IMR-90 (cell line): ENCODE measurements at regions not wholly inside any gene's neighbourhood (a gene's known extent, or its start where the extent isn't known, plus 50 kb on each side); places are given as distances from the start of the nearest gene placed in this dataset.

ENCODE experiments used
- ATAC-seq: fragments of 200-7000 bp; cut with Tn5 transposase; 2 replicates; pipeline ENCODE4 v1.9.1; 2020; ENCODE audit warnings: low read depth, mild to moderate bottlenecking, moderate library complexity
- BruUV-seq: library from RNA; stranded (reverse); fragments of 400-500 nt; replicated peaks from 2 replicates; lab custom pipeline; 2021; lab: Mats Ljungman, UMichigan
- CTCF ChIA-PET: fragments of 300-600 bp; formaldehyde crosslinking; extraction: SDS; loops from one replicate; lab custom pipeline; 2021; ENCODE audit warnings: antibody characterized with exemption; lab: Yijun Ruan, JAX
- POLR2A ChIA-PET: fragments of 300-600 bp; sonication (Branson Sonifier 250); formaldehyde crosslinking; loops from one replicate; lab custom pipeline; 2022; ENCODE audit warnings: antibody characterized with exemption; ENCODE audit not compliant: unreplicated experiment; lab: Charles Lee
- DNase-seq: peaks from one replicate; pipeline ENCODE4 v3.0.0; 2013
- H2AFZ ChIP-seq: replicated peaks from 2 replicates; pipeline ENCODE3; 2013; ENCODE audit warnings: low read length, mild to moderate bottlenecking; ENCODE audit not compliant: poor library complexity
- H2AK5ac ChIP-seq: 2 replicates; pipeline ENCODE4 v1.6.1; 2013; ENCODE audit warnings: low read depth, low read length, inconsistent platforms
- H2AK9ac ChIP-seq: replicated peaks from 2 replicates; pipeline ENCODE3; 2013; ENCODE audit warnings: mild to moderate bottlenecking, low read depth, low read length, moderate library complexity; ENCODE audit not compliant: poor library complexity
- H2BK120ac ChIP-seq: 2 replicates; pipeline ENCODE4 v1.6.1; 2013; ENCODE audit warnings: low read depth, low read length, inconsistent platforms
- H2BK15ac ChIP-seq: 3 replicates; pipeline ENCODE4 v1.6.1; 2013; ENCODE audit warnings: low read depth, low read length, inconsistent platforms
- H2BK20ac ChIP-seq: 2 replicates; pipeline ENCODE4 v1.6.1; 2013; ENCODE audit warnings: low read depth, mild to moderate bottlenecking, inconsistent platforms, low read length, moderate library complexity
- H2BK5ac ChIP-seq: 2 replicates; pipeline ENCODE4 v1.6.1; 2013; ENCODE audit warnings: mild to moderate bottlenecking, low read depth, low read length, inconsistent platforms; ENCODE audit not compliant: poor library complexity, severe bottlenecking
- H3K14ac ChIP-seq: replicated peaks from 2 replicates; pipeline ENCODE4 v1.6.1; 2013; ENCODE audit warnings: low read depth, low read length, inconsistent platforms
- H3K18ac ChIP-seq: 2 replicates; pipeline ENCODE4 v1.6.1; 2013; ENCODE audit warnings: low read depth, low read length, control low read depth
- H3K23ac ChIP-seq: 2 replicates; pipeline ENCODE4 v1.6.1; 2013; ENCODE audit warnings: low read depth, low read length, inconsistent platforms
- H3K27ac ChIP-seq: 2 replicates; pipeline ENCODE4 v1.5.1; 2013; ENCODE audit warnings: mild to moderate bottlenecking, control low read depth, low read length; ENCODE audit not compliant: insufficient read depth
- H3K27me3 ChIP-seq: 2 replicates; pipeline ENCODE4 v1.6.1; 2013; ENCODE audit warnings: low read length; ENCODE audit not compliant: control insufficient read depth, insufficient read depth
- H3K36me3 ChIP-seq: 2 replicates; pipeline ENCODE4 v1.6.1; 2013; ENCODE audit warnings: low read length, mixed read lengths; ENCODE audit not compliant: control insufficient read depth, insufficient read depth
- H3K4ac ChIP-seq: 2 replicates; pipeline ENCODE4 v1.6.1; 2013; ENCODE audit warnings: low read depth, low read length, inconsistent platforms
- H3K4me1 ChIP-seq: 2 replicates; pipeline ENCODE4 v1.6.1; 2013; ENCODE audit warnings: low read length, mixed read lengths; ENCODE audit not compliant: control insufficient read depth, insufficient read depth
- H3K4me2 ChIP-seq: 2 replicates; pipeline ENCODE4 v1.6.1; 2013; ENCODE audit warnings: low read depth, mild to moderate bottlenecking, control low read depth, low read length, moderate library complexity
- H3K4me3 ChIP-seq: 2 replicates; pipeline ENCODE4 v1.5.1; 2013; ENCODE audit warnings: low read depth, mild to moderate bottlenecking, control low read depth, low read length, moderate library complexity; ENCODE audit not compliant: insufficient read depth
- H3K56ac ChIP-seq: 2 replicates; pipeline ENCODE4 v1.6.1; 2013; ENCODE audit warnings: low read length, inconsistent platforms; ENCODE audit not compliant: insufficient read depth; ENCODE audit errors: extremely low read depth
- H3K79me1 ChIP-seq, 2 experiments: 2 replicates each; pipeline ENCODE4 v1.6.1; 2013; ENCODE audit warnings: low read length in 2 of 2, inconsistent platforms in 1 of 2, low read depth in 1 of 2
- H3K9ac ChIP-seq: 2 replicates; pipeline ENCODE4 v1.6.1; 2013; ENCODE audit warnings: low read depth, low read length, control low read depth
- H3K9me1 ChIP-seq: 2 replicates; pipeline ENCODE4 v1.6.1; 2013; ENCODE audit warnings: low read length, inconsistent platforms; ENCODE audit not compliant: insufficient read depth
- H3K9me3 ChIP-seq: 2 replicates; pipeline ENCODE4 v1.6.1; 2013; ENCODE audit warnings: low read length; ENCODE audit not compliant: control insufficient read depth, insufficient read depth
- H4K20me1 ChIP-seq: 2 replicates; pipeline ENCODE4 v1.6.1; 2013; ENCODE audit warnings: low read length, inconsistent platforms; ENCODE audit not compliant: insufficient read depth
- H4K5ac ChIP-seq: 2 replicates; pipeline ENCODE4 v1.6.1; 2013; ENCODE audit warnings: mild to moderate bottlenecking, low read depth, low read length, control low read depth
- H4K8ac ChIP-seq, 2 experiments: 2 replicates each; pipeline ENCODE4 v1.6.1; 2013; ENCODE audit warnings: low read depth in 2 of 2, low read length in 2 of 2, control low read depth in 1 of 2, inconsistent platforms in 1 of 2
- H4K91ac ChIP-seq: 2 replicates; pipeline ENCODE4 v1.6.1; 2013; ENCODE audit warnings: low read depth, low read length, inconsistent platforms; ENCODE audit not compliant: insufficient read depth
- CHD1 ChIP-seq: IDR thresholded peaks from 2 replicates; pipeline ENCODE4 v1.6.1; 2012; ENCODE audit warnings: low read depth, low read length, improper control_type of control experiment
- ELK1 ChIP-seq: fragments of 150-350 bp; IDR thresholded peaks from 2 replicates; pipeline ENCODE4 v1.6.1; 2016; ENCODE audit warnings: low read depth, mild to moderate bottlenecking, low read length, moderate library complexity, borderline replicate concordance
- FOS ChIP-seq: fragments of 150-350 bp; IDR thresholded peaks from 2 replicates; pipeline ENCODE4 v1.6.1; 2016; ENCODE audit warnings: low read depth, low read length
- MAFK ChIP-seq: IDR thresholded peaks from 2 replicates; pipeline ENCODE4 v1.6.1; 2012; ENCODE audit warnings: low read depth, low read length, improper control_type of control experiment
- MAZ ChIP-seq: IDR thresholded peaks from 2 replicates; pipeline ENCODE4 v1.6.1; 2012; ENCODE audit warnings: low read depth, mild to moderate bottlenecking, low read length, improper control_type of control experiment, moderate library complexity, borderline replicate concordance
- NFE2L2 ChIP-seq: fragments of 150-350 bp; IDR thresholded peaks from 2 replicates; pipeline ENCODE4 v1.6.1; 2016; ENCODE audit warnings: low read depth, mild to moderate bottlenecking, low read length
- POLR2A ChIP-seq: IDR thresholded peaks from 2 replicates; pipeline ENCODE4 v1.6.1; 2012; ENCODE audit warnings: mild to moderate bottlenecking, low read depth, low read length
- RCOR1 ChIP-seq: IDR thresholded peaks from 2 replicates; pipeline ENCODE4 v1.6.1; 2012; ENCODE audit warnings: mild to moderate bottlenecking, low read length, improper control_type of control experiment; ENCODE audit not compliant: insufficient replicate concordance
- WGBS, 2 experiments: methylation state at CpG; one replicate each; pipeline versions ENCODE4 v1.1.5 to v1.1.7; 2013; ENCODE audit warnings: missing lambda C conversion rate in 2 of 2; ENCODE audit not compliant: insufficient read length in 1 of 2; ENCODE audit errors: extremely low coverage in 2 of 2; 5-methylcytosine and 5-hydroxymethylcytosine counted together
- dilution Hi-C: fragments of 300-500 bp; cut with HindIII; formaldehyde crosslinking; loops from one replicate; pipeline ENCODE4 v1.14.3; 2018; ENCODE audit warnings: low sequenced_read_pairs; ENCODE audit not compliant: unreplicated experiment
- in situ Hi-C: fragments of 300-500 bp; cut with MboI; formaldehyde crosslinking; loops from 3 replicates; pipeline ENCODE4 v1.14.3; 2019; ENCODE audit warnings: low sequenced_read_pairs, inconsistent platforms, mixed read lengths
- intact Hi-C: fragments of 100-400 bp; cut with micrococcal nuclease; formaldehyde crosslinking; loops from 2 replicates; pipeline ENCODE4 v1.10.0; 2022

DNA sequence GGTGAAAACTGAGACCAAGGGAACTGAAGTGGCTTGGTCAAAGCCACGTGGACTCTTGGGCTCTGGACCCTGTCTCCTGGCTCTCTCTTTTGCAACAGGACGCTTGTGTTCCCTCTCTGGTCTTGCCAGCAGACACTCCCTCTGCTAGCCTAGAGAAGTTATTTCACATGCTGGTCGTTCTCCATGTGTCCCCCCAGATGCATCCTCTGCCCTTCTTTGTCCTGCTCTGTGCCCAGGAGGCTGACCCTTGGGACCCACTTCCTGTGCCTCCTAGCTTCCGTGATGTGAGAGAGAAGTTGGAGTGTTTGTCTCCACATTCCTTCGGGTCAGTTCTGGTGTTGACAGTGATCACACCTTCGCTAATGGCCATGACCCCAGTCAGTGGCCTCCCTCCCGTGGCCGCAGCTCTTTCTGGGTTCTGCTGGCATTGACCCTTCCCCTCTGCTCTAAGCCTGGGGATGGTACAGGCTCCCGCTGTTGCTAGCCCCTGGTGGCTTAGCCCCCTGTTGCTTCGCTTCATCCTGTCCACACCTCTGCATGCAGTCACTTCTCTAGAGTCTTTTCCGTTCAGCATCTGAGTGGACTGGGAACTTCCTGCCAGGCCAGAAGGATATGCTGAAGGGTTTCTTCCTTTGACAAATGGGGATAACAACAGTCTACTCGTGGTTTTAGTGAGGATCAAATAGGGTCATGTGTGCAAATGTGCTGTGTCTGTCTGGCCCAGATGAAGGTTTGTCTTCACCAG, 70.1 kb upstream of the BMP2 start:
- in situ Hi-C loops = no loop called here
- no peak overlapping the region for H3K27ac ChIP-seq

More for the DNA sequence above, 70.1 kb upstream of the BMP2 start:
- H2BK15ac ChIP-seq = no peak overlapping the region
- H3K79me1 ChIP-seq = no peaks in the 10 kb centered on the region
- H2BK120ac ChIP-seq = no peak overlapping the region
- no peak overlapping the region for H4K5ac ChIP-seq
- no peak overlapping the region for H3K18ac ChIP-seq
- peak overlapping the region; percentile 14 for H2AFZ ChIP-seq
- H3K9ac ChIP-seq = no peak overlapping the region
- H3K9me3 ChIP-seq = no peaks in the 10 kb centered on the region
- no peak for TF ChIP-seq FOS
- TF ChIP-seq POLR2A = no peak
- TF ChIP-seq NFE2L2 = no peak
- TF ChIP-seq MAZ = no peak
- no peak for TF ChIP-seq RCOR1
- no peak for TF ChIP-seq ELK1
- no peak for TF ChIP-seq MAFK
- TF ChIP-seq CHD1 = no peak
- no TSS peak for BruUV-seq
- H3K23ac ChIP-seq = no peak overlapping the region
- no peak overlapping the region for H2AK5ac ChIP-seq
- H3K14ac ChIP-seq = no peak overlapping the region
- CTCF ChIA-PET = no interaction called here
- dilution Hi-C loops = no loop called here
- POLR2A ChIA-PET = no interaction called here
- ATAC-seq (no peak), DNase-seq (no peak)
- no peak overlapping the region for H4K91ac ChIP-seq
- H4K8ac ChIP-seq = no peak overlapping the region
- no peak overlapping the region for H3K4me3 ChIP-seq
- 51% methylated on average over 5 of the region's 12 CpGs; no CpG with 5 or more reads in 1 of the 2 experiments for WGBS, 2 experiments
- H3K4me2 ChIP-seq = no peak overlapping the region
- no peaks in the 10 kb centered on the region for H4K20me1 ChIP-seq
- no peaks in the 10 kb centered on the region for H3K9me1 ChIP-seq
- intact Hi-C loops = no loop called here
- peak overlapping the region; percentile 56 for H2AK9ac ChIP-seq
- no peak overlapping the region for H2BK20ac ChIP-seq
- peaks cover 2% of the 10 kb centered on the region; the same call in 1 of the 2 replicates for H3K27me3 ChIP-seq
- no peak overlapping the region for H3K56ac ChIP-seq
- H3K4me1 ChIP-seq = no peaks in the 10 kb centered on the region
- H3K4ac ChIP-seq = no peak overlapping the region
- H3K36me3 ChIP-seq = no peaks in the 10 kb centered on the region
- no peak overlapping the region for H2BK5ac ChIP-seq
